ENCODE measurements at regions not wholly inside any gene's neighbourhood (a gene's known extent, or its start where the extent isn't known, plus 50 kb on each side); places are given as distances from the start of the nearest gene placed in this dataset.

DNA sequence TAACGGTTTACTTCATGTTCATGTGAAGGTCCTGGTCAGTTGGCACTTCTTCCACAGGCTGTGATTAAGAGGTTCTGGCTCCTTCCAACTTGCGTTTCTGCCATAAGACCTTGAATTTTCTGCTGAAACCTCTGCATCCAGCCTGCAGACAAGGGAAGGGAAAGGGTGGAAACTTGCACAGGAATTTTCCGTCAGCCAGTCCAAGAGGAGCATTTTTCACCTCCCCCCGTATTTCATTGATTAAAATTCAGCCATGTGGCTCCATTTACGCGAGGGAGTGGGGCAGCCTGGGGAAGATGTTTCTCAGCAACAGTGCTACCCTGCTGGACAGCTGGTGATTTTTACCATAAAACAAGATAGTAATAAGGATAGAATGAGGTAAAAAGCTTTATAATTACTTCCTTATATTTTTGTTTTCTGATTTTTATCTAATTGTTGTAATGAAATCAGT, 101.5 kb upstream of the SMIM36 start:
- TF ChIP-seq EZH2 (optimal IDR thresholded peaks at IDR 0.05; ENCODE audit: low read depth, low read length), result no peak
- TF ChIP-seq, protein P1, sequence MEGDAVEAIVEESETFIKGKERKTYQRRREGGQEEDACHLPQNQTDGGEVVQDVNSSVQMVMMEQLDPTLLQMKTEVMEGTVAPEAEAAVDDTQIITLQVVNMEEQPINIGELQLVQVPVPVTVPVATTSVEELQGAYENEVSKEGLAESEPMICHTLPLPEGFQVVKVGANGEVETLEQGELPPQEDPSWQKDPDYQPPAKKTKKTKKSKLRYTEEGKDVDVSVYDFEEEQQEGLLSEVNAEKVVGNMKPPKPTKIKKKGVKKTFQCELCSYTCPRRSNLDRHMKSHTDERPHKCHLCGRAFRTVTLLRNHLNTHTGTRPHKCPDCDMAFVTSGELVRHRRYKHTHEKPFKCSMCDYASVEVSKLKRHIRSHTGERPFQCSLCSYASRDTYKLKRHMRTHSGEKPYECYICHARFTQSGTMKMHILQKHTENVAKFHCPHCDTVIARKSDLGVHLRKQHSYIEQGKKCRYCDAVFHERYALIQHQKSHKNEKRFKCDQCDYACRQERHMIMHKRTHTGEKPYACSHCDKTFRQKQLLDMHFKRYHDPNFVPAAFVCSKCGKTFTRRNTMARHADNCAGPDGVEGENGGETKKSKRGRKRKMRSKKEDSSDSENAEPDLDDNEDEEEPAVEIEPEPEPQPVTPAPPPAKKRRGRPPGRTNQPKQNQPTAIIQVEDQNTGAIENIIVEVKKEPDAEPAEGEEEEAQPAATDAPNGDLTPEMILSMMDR (IDR thresholded peaks at IDR 0.05; ENCODE audit: low read length), result no peak
- no peak for TF ChIP-seq EZH2phosphoT487 (IDR thresholded peaks at IDR 0.05; ENCODE audit: low read length)
